Right lobe of liver (tissue), 4 donors: ENCODE measurements at regions not wholly inside any gene's neighbourhood (a gene's known extent, or its start where the extent isn't known, plus 50 kb on each side); places are given as distances from the start of the nearest gene placed in this dataset.

ENCODE experiments used
- POLR2A ChIP-seq: fragments of 450-650 bp; IDR thresholded peaks from one replicate; pipeline ENCODE4 v1.6.1; 2017; ENCODE audit warnings: antibody characterized with exemption, mild to moderate bottlenecking
- TF ChIP-seq, protein P1 (sequence below), 4 donors: fragments of 200-600 bp in 3 of 4; fragments of 450-650 bp in 1 of 4; IDR thresholded peaks; one replicate each; pipeline versions ENCODE4 v1.5.1 to v1.8.0; 2016 to 2022; ENCODE audit warnings: antibody characterized with exemption in 4 of 4, mild to moderate bottlenecking in 2 of 4
- donor health status: DM: no; HTN: no; CAD: no.
- donor health status: DM: no; HTN: no; CAD: no.
- donor health status: DM: no; HTN: yes; CAD: no.

DNA sequence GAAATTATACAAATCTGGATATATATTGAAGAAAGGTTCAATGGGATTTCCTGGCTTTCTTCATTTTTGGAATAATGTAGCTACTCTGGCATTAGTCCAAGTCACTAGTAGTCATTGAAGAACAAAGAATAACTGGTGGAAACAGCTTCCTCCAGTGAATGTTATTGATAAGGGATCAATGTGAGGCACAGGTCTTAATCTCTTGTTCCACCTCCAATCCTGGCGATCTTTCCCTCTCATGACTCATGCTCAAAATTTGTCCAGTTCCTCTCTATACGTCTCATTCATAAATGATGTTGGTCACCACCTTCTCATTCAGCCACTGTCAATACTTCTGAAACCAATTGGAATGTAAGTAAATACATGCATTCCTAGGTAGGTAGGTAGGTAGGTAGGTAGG, 185.0 kb upstream of the BMP2 start:
- TF ChIP-seq POLR2A, result no peak
- TF ChIP-seq, protein P1, sequence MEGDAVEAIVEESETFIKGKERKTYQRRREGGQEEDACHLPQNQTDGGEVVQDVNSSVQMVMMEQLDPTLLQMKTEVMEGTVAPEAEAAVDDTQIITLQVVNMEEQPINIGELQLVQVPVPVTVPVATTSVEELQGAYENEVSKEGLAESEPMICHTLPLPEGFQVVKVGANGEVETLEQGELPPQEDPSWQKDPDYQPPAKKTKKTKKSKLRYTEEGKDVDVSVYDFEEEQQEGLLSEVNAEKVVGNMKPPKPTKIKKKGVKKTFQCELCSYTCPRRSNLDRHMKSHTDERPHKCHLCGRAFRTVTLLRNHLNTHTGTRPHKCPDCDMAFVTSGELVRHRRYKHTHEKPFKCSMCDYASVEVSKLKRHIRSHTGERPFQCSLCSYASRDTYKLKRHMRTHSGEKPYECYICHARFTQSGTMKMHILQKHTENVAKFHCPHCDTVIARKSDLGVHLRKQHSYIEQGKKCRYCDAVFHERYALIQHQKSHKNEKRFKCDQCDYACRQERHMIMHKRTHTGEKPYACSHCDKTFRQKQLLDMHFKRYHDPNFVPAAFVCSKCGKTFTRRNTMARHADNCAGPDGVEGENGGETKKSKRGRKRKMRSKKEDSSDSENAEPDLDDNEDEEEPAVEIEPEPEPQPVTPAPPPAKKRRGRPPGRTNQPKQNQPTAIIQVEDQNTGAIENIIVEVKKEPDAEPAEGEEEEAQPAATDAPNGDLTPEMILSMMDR (IDR thresholded peaks at IDR 0.05), result no peak
